Muscle of back (tissue), 3 donors: ENCODE measurements at regions not wholly inside any gene's neighbourhood (a gene's known extent, or its start where the extent isn't known, plus 50 kb on each side); places are given as distances from the start of the nearest gene placed in this dataset.

Source experiments
- DNase-seq, 3 donors: peaks; one replicate each; pipeline versions ENCODE4 v3.0.0 to v3.0.0-alpha.2; 2013

DNA sequence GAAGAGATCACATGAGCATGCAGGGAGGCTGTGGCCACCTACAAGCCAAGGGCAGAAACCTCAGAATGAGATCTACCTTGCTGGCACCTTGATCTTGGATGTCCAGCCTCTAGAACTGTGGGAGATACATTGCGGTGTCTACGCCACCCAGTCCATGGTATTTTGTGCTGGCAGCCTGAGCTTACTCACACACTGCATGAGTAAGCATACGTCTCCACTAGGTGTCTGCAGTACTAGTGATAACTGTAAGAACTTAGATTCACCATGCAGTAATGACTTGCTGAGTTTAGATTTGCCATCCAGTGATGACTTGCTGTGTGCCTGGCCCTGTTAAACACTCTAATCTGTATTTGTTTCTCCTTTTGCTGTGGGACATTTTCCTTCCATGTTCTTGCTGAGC lies 417.7 kb downstream of the GADD45G start:
- DNase-seq, result no peak

DNA sequence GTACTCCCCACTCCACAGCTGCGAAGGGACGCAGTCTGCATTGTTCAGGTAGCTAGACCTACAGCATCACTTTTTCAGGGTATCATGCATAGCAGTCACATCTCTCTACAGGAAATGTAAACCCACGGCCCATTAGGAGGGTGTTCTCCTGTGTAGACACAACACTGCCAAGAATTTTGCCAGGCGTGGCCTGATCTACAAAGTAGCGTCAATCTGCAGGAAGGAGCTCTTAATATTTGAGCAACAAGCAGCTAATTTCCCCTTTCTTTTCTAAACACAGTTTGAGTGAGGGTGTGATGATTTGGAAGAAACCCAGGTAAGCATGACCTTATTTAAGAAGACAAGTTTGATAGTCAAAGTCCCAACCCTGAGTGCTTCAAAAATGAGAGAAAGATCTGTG lies 419.0 kb downstream of the GADD45G start:
- DNase-seq, result no peak

DNA sequence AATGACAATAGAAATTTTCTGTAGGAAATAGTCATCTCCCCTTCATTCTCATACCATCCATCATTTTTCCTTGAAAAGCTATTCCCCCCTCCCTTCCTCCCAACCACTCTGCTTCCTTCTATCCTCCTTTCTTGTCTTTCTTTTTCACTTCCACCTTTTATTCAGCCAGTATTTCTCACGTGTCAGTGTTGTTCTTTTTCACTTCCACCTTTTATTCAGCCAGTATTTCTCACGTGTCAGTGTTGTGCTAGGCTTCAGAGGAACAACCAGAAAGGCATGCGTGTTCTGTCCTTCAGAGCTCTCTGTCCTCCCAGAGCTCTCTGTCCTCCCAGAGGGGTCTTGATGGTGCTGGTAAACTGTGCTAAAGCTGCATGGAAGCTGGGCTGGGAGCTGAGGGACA lies 419.6 kb downstream of the GADD45G start:
- DNase-seq, result no peak

DNA sequence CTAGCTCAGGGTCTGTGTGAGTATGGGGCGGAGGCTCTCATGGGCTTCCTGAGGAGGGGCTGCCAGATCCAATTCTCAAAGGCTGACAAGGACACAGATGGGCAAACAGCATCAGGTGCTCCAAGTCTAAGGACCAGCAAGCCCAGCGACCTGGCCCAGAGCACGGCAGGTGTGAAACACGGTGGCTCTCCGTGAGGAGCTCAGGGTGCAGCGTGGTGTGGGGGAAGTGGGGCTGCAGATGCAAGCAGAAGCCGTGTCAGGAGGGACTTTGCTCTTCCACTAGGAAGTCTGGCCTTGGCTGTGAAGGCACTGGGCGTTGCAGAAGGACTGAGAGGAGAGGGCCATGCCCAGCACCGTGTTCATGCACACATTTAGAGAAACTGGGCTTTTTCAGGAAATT lies 420.0 kb downstream of the GADD45G start:
- no peak for DNase-seq

DNA sequence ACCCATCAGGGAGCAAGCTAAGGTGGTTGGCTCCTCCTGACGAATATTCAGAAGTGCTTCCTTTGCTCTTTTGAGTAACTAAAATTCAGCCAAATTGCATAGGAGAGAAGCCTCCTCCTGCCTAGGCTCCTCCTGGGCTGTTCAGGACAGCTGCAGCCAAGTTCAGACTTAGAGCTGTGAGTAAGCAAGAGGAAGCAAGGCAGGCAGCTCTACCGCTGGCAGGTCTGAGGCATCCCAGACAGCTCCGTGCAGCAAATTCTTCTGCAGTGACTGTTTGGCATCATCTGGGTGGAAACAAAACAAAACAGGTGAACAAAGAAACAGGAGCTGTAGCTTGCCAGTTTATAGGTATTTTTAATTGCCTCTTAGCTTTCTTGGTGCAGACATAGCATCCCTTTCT lies 421.0 kb downstream of the GADD45G start:
- DNase-seq, result no peak

DNA sequence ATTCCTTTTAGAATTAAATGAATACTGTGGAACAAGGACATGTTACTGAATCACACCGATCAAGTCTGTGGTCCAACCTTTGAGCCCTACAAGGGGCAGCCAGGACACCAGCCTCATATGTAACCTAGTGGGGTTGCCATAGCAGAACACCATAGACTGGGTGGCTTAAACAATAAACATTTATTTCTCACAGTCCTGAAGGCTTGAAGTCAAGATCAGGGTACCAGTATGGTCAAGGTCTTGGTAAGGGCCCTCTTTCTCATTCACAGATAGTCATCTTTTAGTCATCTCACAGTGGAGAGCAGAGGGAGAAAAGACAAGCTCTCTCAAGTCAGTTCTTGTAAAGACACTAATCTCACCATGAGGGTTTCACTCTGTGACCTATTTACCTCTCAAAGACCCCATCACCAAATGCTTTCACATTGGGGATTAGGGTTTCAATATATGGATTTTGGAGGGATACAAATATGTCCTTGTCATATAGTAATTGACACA lies 422.5 kb downstream of the GADD45G start:
- no peak for DNase-seq

DNA sequence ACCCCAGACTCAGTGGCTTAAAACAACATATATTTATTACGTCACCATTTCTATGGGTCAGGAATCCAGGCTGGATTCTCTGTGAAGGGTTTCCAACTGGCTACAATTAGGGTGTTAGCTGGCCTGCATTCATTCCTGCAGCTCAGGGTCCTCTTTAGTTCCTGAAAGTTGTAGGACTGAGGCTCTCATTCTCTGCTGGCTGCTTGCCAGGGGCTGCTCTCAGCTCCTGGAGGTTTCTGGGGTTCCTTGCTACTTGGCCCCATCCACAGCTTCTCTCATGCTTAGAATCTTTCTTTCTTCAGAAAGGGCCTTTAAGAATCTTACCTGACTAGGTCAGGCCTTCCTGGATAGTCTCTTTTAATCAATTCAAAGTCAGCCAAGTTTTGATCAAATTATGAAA lies 424.6 kb downstream of the GADD45G start:
- no peak for DNase-seq

DNA sequence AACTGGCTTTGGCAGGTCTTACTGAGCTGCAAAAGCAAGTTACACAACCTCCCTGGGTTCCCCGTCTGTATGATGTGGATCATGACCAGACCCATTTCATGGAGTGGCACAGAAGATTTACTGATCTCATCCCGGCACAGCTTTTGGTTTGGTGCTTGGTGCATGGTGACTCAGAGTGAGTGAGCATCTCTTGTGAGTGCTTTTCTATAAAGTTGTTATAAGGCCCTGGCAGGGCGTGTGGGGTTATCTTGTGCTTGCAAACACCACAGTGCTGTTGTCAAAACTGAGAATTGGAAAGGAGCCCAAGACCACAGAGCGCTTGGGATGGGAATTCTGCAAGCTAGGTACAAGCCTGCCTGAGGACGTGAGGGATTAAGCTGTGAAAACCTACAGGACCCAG lies 425.2 kb downstream of the GADD45G start:
- DNase-seq, result no peak

DNA sequence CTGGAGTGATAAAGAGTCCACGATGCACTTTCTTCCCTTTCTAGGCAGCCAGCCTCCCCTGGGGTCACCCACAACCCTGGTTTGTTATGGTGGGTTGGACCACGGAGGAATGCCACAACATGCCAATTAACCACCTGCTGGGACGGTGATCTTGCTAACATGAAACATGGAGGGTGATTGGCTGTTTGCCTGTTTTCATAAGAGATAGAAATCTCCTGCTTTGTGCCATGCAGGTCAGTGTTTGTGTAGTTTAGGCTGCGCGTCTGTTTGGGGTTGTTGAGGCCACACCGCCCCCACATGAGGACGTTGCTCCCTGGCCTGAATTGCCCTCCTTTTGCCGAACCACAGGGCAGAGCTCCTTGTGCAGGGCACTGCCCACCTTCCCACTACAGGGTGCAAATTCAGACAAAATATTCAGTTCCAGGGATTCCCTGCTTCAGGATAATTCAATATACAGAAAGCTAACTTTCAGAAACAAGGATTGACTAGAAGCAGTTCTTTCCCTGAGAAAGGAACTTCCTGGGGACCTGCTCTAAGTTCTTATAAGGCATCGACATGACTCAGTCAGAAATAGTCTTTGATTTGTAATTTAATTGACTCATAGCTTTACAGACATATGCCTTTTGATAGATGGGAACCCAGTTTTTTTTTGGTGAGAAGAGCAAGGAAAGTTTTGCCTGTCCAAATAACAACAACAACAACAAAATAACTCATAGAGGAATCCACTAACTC lies 427.6 kb downstream of the GADD45G start:
- DNase-seq, result no peak

DNA sequence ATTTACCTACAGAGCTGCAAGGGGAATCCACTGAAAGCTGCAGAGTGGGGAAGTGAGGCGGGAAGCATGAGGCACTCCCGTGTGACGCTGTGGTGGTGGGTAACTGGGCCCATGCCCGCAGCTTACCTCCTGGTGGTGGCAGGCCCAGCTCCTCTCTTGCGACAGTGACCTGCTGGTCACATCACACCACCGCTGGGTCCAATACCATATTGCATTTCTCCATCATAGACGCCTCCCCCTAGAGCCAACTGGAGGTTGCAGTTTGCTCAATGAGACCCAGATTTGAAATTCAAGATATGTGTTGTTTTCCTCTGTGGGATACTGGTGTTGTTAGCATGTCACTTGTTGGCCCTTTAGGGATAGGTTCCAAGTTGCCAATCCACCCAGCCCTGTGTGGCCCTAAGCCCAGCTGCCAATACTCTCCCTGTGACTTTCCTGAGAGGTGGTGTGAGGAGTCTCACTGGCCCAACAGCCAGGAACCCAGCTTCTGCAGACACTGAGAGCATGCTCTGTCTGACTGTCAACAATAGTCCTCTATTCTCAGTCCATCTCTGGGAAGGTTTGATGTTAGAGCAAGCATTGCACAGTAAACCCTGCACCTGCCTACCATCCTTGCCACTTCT lies 428.3 kb downstream of the GADD45G start:
- no peak for DNase-seq

DNA sequence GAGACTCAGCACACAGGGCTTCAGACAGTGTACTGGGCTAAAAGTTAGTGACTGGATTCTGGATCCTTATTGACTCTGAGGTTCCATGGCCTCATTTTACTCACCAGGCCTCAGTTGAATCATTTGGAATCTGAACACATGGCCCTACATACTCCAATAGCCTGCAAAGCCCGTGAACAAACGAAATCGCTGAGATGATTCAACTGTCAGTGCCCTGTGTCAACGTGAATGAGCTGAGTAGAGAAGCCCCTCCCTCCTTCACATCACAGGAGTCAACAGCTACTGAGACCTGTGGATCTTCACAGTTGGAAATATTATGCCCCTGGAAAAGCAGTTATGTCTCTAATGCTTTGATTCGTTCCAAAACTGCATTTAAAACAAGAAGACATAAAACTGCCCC lies 429.3 kb downstream of the GADD45G start:
- DNase-seq, result no peak

DNA sequence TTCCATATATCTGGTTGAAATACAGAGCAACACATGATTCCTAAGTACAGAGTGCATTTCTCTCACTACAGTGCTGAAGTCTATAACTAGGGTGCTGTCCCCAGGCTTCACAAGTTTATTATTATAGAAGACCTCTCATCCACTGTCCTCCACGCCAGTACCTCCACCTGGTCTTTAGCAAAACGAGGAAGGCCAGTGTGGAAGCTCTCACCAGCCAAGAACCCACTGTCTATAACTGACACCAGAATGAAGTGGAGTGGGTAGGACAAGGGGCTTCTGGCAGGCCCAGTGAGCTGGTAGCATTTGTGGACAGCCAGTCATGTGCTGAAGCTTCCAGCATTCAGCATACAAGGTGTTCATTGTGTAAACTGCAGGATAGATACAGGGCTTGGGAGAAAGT lies 430.7 kb downstream of the GADD45G start:
- DNase-seq, result no peak

DNA sequence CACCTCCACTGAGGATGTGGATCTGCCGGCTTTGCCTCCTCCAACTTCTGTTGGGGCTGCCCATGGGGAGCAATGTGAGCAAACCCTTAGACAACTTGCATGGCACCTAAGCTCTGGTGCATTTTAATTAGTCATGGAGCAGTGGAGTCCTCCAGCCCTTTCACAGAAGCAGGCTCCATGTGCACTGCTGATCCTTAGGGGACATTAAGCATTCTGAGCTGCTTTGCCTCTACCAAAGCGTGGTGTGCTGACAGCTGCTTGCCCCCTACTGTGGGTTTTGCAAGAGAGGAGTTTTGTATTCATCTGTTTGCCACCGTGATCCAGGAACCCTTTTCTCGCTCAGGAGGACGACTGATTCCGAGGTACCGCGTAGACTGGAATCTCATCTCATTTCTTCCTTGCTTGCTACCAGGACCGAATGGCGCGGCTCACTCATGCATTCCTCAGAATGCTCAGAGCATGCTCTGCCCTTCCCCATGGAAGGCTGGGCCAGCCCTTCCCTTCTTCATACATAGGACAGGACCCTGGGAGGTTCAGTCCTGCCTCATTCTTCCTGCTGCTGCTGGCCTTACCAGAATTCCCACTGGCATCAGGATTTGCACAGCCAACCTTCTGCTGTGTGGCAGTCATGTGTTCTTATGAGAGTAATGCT lies 432.5 kb downstream of the GADD45G start:
- no peak for DNase-seq

DNA sequence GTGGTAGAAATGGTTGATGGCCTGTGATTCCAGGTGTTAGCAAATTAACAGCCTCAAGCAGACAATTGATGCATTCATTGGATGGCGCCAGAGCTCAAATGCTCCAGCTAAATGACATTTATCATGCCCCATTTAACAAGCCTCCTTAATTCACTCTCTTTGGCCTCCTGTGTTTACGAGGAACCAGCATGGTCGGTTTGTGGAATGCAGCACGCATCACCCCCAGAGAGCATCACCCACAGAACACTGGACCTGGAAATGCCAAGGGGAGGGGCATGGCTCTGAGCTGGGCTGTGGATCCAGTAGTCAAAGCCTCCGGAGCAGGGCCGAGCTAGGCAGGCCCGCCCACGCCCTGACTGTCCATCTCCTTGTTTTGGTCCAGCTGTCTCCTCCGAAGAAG lies 434.0 kb downstream of the GADD45G start:
- DNase-seq, result no peak

DNA sequence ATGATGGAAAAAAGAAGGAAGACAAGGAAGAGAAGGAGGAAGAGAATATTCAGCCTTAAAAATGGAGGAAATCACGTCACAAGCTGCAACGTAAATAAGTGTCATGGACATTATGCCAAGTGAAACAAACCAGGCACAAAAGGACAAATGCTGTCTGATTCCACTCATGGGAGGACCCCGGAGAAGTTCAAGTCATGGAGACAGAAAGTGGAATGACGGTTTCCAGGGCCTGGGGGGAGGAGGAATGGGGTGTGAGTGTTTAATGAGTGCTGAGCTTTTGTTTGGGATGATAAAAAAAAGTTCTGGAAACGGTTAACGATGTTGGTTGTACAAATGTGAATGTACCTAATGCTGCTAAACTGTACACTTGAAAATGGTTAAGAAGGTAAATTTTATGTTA lies 439.5 kb downstream of the GADD45G start:
- DNase-seq, result no peak

DNA sequence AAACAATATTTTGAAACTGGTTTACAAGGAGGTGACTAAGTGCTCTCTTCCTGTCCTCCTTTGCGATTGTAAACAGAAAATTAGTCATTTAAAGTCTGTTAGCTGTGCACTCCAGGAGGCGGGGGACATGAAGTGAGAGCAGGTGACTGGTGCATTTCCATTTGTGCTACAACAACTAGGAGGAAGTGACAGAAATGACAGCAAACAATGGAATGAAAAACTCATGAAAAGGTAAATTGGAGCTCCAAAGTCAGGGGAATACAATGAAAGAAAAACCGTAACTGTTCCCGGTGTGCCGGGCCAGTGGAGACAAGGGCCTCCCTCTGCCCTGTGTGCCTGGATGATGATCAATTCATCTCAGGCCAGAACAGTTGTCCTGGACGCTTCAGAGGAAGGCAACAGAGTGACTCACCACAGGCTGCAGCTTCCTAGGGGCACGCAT lies 439.9 kb downstream of the GADD45G start:
- DNase-seq, result no peak

DNA sequence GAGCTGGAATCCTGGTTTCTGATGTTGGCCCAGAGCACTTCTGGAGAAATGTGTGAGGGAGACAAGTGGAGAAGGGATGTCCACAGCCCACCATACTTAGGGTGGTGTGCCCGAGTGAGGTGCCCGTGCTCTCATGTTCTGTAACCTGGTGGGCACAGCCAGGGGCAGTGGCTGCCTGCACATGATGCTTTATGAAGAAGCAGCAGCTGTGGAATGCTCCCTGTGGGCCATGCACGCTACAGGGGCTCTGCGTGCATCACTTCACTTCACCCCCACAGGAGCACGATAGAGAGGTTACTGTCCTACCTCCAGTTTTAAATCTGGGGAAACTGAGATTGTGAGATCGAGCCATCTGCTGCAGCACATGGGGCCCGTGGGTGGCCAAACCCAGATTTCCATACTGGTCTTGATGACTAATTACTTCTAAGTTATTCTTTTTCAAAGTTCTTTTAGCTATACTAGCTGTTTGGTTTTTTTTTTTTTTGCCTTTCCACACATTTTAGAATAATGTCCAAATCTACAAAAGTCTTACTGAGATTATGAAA lies 441.6 kb downstream of the GADD45G start:
- no peak for DNase-seq

DNA sequence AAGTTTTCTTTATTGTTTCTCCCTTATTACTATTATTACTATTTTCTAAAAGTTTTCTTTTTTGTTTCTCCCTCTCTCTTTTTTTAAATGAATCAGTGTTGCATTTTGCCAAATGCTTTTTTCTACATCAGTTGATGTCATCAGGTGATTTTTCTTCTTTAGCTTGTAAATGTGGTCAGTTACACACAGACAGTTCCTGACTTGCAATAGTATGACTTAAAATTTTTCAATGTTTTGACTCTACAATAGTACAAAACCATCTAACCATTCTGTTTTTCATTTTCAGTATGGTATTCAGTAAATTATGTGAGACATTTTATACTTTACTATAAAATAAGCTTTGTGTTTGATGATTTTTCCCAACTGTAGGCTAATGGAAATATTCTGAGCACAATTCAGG lies 443.0 kb downstream of the GADD45G start:
- no peak for DNase-seq

DNA sequence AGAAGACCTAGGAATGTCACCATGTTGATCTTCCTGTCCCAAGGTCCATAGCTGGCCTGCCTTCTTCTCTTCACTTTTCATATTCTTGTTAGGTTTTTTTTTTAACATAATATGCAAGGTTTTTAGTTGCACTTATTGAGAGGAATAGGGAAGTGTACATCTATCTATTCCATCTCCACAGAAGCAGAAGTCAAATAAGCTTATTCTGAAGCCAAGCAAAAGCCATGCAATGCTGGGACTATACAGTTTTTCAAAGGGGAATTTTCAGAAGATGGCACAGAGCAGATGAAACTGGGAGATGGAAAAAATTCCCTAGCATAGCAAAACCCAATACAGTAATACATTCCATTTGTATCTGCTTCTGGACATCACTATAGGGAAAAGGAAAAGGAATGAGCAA lies 447.6 kb downstream of the GADD45G start:
- DNase-seq, result no peak

DNA sequence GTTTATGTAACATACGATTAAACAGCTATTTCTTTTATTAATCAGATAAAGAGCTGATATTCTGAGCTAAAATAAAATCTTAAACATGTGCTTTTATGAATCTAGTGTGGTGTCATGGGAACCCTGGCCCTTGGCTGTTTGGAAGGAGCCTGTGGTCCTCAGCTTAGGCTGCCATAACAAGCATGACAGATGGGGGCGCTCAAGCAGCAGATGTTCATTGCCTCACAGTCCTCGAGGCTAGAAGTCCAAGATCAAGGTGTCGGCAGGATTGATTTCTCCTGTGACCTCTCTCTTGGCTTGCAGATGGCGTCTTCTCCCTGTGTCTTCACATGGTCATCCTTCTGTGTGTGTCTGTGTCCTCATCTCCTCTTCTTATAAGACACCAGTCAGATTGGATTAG lies 448.2 kb downstream of the GADD45G start:
- no peak for DNase-seq

DNA sequence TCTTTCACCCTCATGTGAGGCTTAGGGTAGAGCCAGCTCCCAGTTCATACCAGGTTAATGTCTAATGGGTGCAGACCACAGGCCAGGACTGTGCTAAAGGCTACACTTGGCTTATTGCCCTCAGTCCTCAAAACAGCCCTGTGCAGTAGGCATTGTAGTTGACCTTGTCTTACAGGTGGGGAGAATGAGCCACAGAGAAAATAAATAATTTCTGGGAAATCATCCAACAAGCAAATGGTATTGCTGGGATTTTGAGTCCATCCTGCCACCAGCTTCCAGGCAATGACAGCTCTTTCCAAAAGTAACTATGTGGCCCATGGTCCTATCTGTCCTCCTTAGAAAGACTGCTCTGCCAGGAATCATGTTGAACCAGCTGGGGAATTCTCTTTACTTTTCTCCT lies 450.0 kb downstream of the GADD45G start:
- DNase-seq, result no peak

DNA sequence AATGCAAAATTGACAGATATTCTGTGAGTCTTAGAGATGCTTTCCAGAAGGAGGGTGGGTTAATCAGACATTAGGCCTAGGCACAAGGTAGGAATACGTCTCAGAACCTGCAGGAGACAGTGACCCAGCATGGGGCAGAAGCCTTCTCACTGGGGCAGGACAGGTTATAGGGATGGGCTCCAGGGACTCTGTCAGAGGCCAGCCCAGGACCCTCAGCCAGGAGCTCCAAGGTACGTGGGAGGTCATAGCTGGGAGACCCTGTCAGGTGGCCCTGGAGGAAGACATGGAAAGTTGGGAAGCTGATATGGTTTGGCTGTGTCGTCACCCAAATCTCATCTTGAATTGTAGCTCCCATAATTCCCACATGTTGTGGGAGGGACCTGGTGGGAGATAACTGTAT lies 450.4 kb downstream of the GADD45G start:
- DNase-seq, result no peak

DNA sequence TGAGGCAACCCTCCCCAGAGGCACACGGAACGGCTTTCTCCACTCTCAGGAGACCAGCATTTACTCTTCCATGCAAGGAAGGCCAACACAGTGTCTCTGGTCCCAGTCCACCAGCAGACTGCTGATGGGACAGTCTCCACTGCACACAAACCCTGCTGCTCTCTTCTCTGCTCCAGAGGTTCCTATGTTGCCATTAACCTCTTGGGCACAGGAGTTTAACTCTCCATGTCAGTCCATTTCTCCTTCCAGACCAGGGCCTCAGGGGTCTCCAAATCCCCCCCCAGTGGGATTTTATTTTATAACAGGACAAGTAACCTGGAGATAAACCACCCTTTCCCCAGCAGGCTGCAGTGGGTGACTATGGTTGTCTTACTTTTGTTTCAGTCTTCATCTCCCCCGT lies 452.5 kb downstream of the GADD45G start:
- DNase-seq, result no peak
